Esophagus squamous epithelium (tissue), 5 donors: ENCODE measurements at regions not wholly inside any gene's neighbourhood (a gene's known extent, or its start where the extent isn't known, plus 50 kb on each side); places are given as distances from the start of the nearest gene placed in this dataset.

ENCODE experiments used
- DNase-seq: peaks from one replicate; lab custom pipeline; 2025; lab: John Stamatoyannopoulos, UW
- H3K27ac ChIP-seq, 4 donors: fragments of 200-600 bp; sonication (generic); one replicate each; pipeline ENCODE4 v1.5.1; 2016 to 2019; ENCODE audit warnings: mild to moderate bottlenecking in 1 of 4
- H3K27me3 ChIP-seq, 4 donors: fragments of 200-600 bp; sonication (generic); 1 replicate in 3 of 4; 2 replicates in 1 of 4; pipeline versions ENCODE4 v1.5.1 to v1.6.0; 2017 to 2021; ENCODE audit warnings: antibody characterized with exemption in 1 of 4
- H3K36me3 ChIP-seq, 3 donors: fragments of 200-600 bp; sonication (generic); one replicate each; pipeline ENCODE4 v1.5.1; 2016 to 2019
- H3K4me1 ChIP-seq, 3 donors: fragments of 200-600 bp; sonication (generic); one replicate each; pipeline ENCODE4 v1.5.1; 2017 to 2019
- H3K4me3 ChIP-seq, 4 donors: fragments of 200-600 bp; sonication (generic); 1 replicate in 3 of 4; 2 replicates in 1 of 4; pipeline ENCODE4 v1.5.1; 2016 to 2019; ENCODE audit warnings: mild to moderate bottlenecking in 2 of 4, moderate library complexity in 1 of 4
- H3K9me3 ChIP-seq, 3 donors: fragments of 200-600 bp; sonication (generic); one replicate each; pipeline ENCODE4 v1.5.1; 2016 to 2019
- CTCF ChIP-seq, 6 experiments: fragments of 450-650 bp in 4 of 6; fragments of 200-600 bp in 2 of 6; sonication (generic) in 2 of 6; IDR thresholded peaks; one replicate each; pipeline ENCODE4 v1.5.1; 2016 to 2019; ENCODE audit warnings: antibody characterized with exemption in 6 of 6, mild to moderate bottlenecking in 4 of 6, moderate library complexity in 4 of 6
- POLR2A ChIP-seq, 4 donors: fragments of 450-650 bp; IDR thresholded peaks; one replicate each; pipeline ENCODE4 v1.6.1; 2017; ENCODE audit warnings: antibody characterized with exemption in 4 of 4, mild to moderate bottlenecking in 4 of 4, moderate library complexity in 3 of 4
- WGBS, 2 donors: methylation state at CpG; one replicate each; pipeline ENCODE4 v1.1.5; 2018; 5-methylcytosine and 5-hydroxymethylcytosine counted together
- intact Hi-C: fragments of 100-400 bp; cut with DNase I; formaldehyde crosslinking; loops from one replicate; pipeline ENCODE4 v1.15.0; 2022
- donor health status: DM: yes; HTN: yes; CAD: no.

GRCh38 chr4:35709080-35709479, 535.2 kb downstream of the ARAP2 start:
- Histone ChIP-seq H3K27me3 (no peaks in the 10 kb centered on the region), H3K4me3 (no peak overlapping the region), H3K36me3 (no peaks in the 10 kb centered on the region), H3K9me3 (peaks cover 0 to 20% (median 5%) of the 10 kb centered on the region in 3 donors), H3K4me1 (no peaks in the 10 kb centered on the region), H3K27ac (no peak overlapping the region)
- no peak for DNase-seq
- no peak for TF ChIP-seq CTCF (IDR thresholded peaks at IDR 0.05)
- intact Hi-C loops: no loop called here
- 68 to 83% methylated on average over 2 of the region's 2 CpGs for WGBS, 2 donors

GRCh38 chr4:35710343-35710742, 534.0 kb downstream of the ARAP2 start:
- intact Hi-C loops: no loop called here
- H3K27ac ChIP-seq: no peak overlapping the region
- no peaks in the 10 kb centered on the region for H3K27me3 ChIP-seq
- 51 to 61% methylated on average over 2 to 3 of the region's 3 CpGs for WGBS, 2 donors
- no peak overlapping the region for H3K4me3 ChIP-seq
- no peak for DNase-seq
- no peaks in the 10 kb centered on the region for H3K36me3 ChIP-seq
- peaks cover 0 to 26% (median 5%) of the 10 kb centered on the region in 3 donors for H3K9me3 ChIP-seq
- TF ChIP-seq POLR2A (IDR thresholded peaks at IDR 0.05): no peak
- TF ChIP-seq CTCF (IDR thresholded peaks at IDR 0.05): no peak
- H3K4me1 ChIP-seq: no peaks in the 10 kb centered on the region

- Histone ChIP-seq H3K36me3 (no peaks in the 10 kb centered on the region), H3K4me1 (no peaks in the 10 kb centered on the region), H3K9me3 (peaks cover 0 to 26% (median 5%) of the 10 kb centered on the region in 3 donors), H3K27me3 (no peaks in the 10 kb centered on the region), H3K4me3 (no peak overlapping the region), H3K27ac (no peak overlapping the region)
- 63 to 91% methylated on average over 2 of the region's 2 CpGs for WGBS, 2 donors
- TF ChIP-seq POLR2A (IDR thresholded peaks at IDR 0.05) (no peak), CTCF (IDR thresholded peaks at IDR 0.05) (no peak)
- intact Hi-C loops: no loop called here
- no peak for DNase-seq
These were observed 533.2 kb downstream of the ARAP2 start for GRCh38 chr4:35711127-35711526.

- no peaks in the 10 kb centered on the region for H3K27me3 ChIP-seq
These were observed 520.3 kb downstream of the ARAP2 start for GRCh38 chr4:35723973-35724372.

GRCh38 chr4:35725131-35725530, 519.2 kb downstream of the ARAP2 start:
- Histone ChIP-seq H3K9me3 (no peaks in the 10 kb centered on the region), H3K36me3 (no peaks in the 10 kb centered on the region), H3K4me1 (no peaks in the 10 kb centered on the region), H3K27me3 (no peaks in the 10 kb centered on the region), H3K4me3 (no peak overlapping the region), H3K27ac (no peak overlapping the region)
- no peak for TF ChIP-seq CTCF (IDR thresholded peaks at IDR 0.05)
- no peak for TF ChIP-seq POLR2A (IDR thresholded peaks at IDR 0.05)
- intact Hi-C loops: no loop called here
- 73% methylated on average over 1 of the region's 1 CpG for WGBS, 2 donors
- DNase-seq: no peak

More at GRCh38 chr4:35723973-35724372, 520.3 kb downstream of the ARAP2 start:
- Histone ChIP-seq H3K36me3 (no peaks in the 10 kb centered on the region), H3K27ac (no peak overlapping the region), H3K4me3 (no peak overlapping the region), H3K9me3 (no peaks in the 10 kb centered on the region), H3K4me1 (no peaks in the 10 kb centered on the region)
- intact Hi-C loops: no loop called here
- 74 to 89% methylated on average over 3 of the region's 3 CpGs for WGBS, 2 donors
- TF ChIP-seq CTCF (IDR thresholded peaks at IDR 0.05): no peak
- no peak for TF ChIP-seq POLR2A (IDR thresholded peaks at IDR 0.05)
- no peak for DNase-seq
